Activated CD4-positive, alpha-beta memory T cell treated with anti-CD3 and anti-CD28 coated beads for 36 hours (primary cell): ENCODE measurements at regions not wholly inside any gene's neighbourhood (a gene's known extent, or its start where the extent isn't known, plus 50 kb on each side); places are given as distances from the start of the nearest gene placed in this dataset.
"Not testable (repeated sequence)": the region's sequence is repeated elsewhere in the genome, so short reads cannot be mapped to it uniquely, and the experiment has no call there.

Experiments used
- CTCF ChIA-PET: fragments of 350-600 bp; sonication (Branson Sonifier 250); formaldehyde crosslinking; loops from one replicate; lab custom pipeline; 2021; ENCODE audit warnings: antibody characterized with exemption, inconsistent platforms; lab: Charles Lee
- POLR2A ChIA-PET: fragments of 350-600 bp; sonication (Branson Sonifier 250); formaldehyde crosslinking; loops from one replicate; lab custom pipeline; 2021; ENCODE audit warnings: antibody characterized with exemption; lab: Charles Lee
- DNase-seq: peaks from one replicate; pipeline ENCODE4 v3.0.0-alpha.2; 2020
- H3K27ac Mint-ChIP-seq: one replicate; pipeline ENCODE4 v1.8.0; 2021; ENCODE audit warnings: mixed read lengths
- H3K27me3 Mint-ChIP-seq: one replicate; pipeline ENCODE4 v1.8.0; 2021; ENCODE audit warnings: mixed read lengths
- H3K36me3 Mint-ChIP-seq: one replicate; pipeline ENCODE4 v1.8.0; 2021; ENCODE audit warnings: mixed read lengths
- H3K4me1 Mint-ChIP-seq: one replicate; pipeline ENCODE4 v1.8.0; 2021; ENCODE audit warnings: low read depth, mixed read lengths
- H3K4me3 Mint-ChIP-seq: one replicate; pipeline ENCODE4 v1.8.0; 2021; ENCODE audit warnings: mild to moderate bottlenecking, mixed read lengths
- H3K9me3 Mint-ChIP-seq: one replicate; pipeline ENCODE4 v1.8.0; 2021; ENCODE audit warnings: mixed read lengths
- intact Hi-C: fragments of 100-400 bp; cut with micrococcal nuclease; formaldehyde crosslinking; loops from one replicate; pipeline ENCODE4 v1.15.1; 2023

- ChIA-PET CTCF (no interaction called here), POLR2A (no interaction called here)
- peaks cover 13% of the 10 kb centered on the region for H3K4me1 Mint-ChIP-seq
- H3K27me3 Mint-ChIP-seq = peaks cover 8% of the 10 kb centered on the region
- intact Hi-C loops = no loop called here
- no peaks in the 10 kb centered on the region for H3K9me3 Mint-ChIP-seq
- no peak overlapping the region for H3K27ac Mint-ChIP-seq
- no peaks in the 10 kb centered on the region for H3K36me3 Mint-ChIP-seq
- DNase-seq = no peak
- no peak overlapping the region for H3K4me3 Mint-ChIP-seq
Observed at GRCh38 chr3:72659188-72659587, 189.1 kb downstream of the SHQ1 start.

- Mint-ChIP-seq H3K4me3 (no peak overlapping the region), H3K4me1 (peaks cover 13% of the 10 kb centered on the region), H3K9me3 (no peaks in the 10 kb centered on the region), H3K27ac (no peak overlapping the region), H3K27me3 (peaks cover 8% of the 10 kb centered on the region), H3K36me3 (no peaks in the 10 kb centered on the region)
- ChIA-PET CTCF (interaction anchor here (1.7 kb wide), 1 partner anchor 7 kb away, joined by 13 read pairs; no protein-coding TSS in a partner anchor), POLR2A (no interaction called here)
- no peak for DNase-seq
- intact Hi-C loops = no loop called here
Observed at GRCh38 chr3:72658466-72659100, 189.7 kb downstream of the SHQ1 start.

- intact Hi-C loops = no loop called here
- H3K27me3 Mint-ChIP-seq = peaks cover 8% of the 10 kb centered on the region
- no peak overlapping the region for H3K27ac Mint-ChIP-seq
- H3K4me1 Mint-ChIP-seq = peaks cover 13% of the 10 kb centered on the region
- H3K9me3 Mint-ChIP-seq = no peaks in the 10 kb centered on the region
- ChIA-PET CTCF (interaction anchor here (1.7 kb wide), 1 partner anchor 8 kb away, joined by 13 read pairs; no protein-coding TSS in a partner anchor), POLR2A (no interaction called here)
- DNase-seq = peak; percentile 67
- H3K36me3 Mint-ChIP-seq = no peaks in the 10 kb centered on the region
- H3K4me3 Mint-ChIP-seq = no peak overlapping the region
Observed at GRCh38 chr3:72657666-72658065, 190.6 kb downstream of the SHQ1 start.

- Mint-ChIP-seq H3K36me3 (no peaks in the 10 kb centered on the region), H3K27me3 (peaks cover 8% of the 10 kb centered on the region), H3K9me3 (no peaks in the 10 kb centered on the region), H3K27ac (no peak overlapping the region), H3K4me1 (peaks cover 13% of the 10 kb centered on the region), H3K4me3 (no peak overlapping the region)
- no peak for DNase-seq
- intact Hi-C loops = no loop called here
- ChIA-PET CTCF (interaction anchor here (1.6 kb wide), 1 partner anchor 10 kb away, joined by 12 read pairs; no protein-coding TSS in a partner anchor), POLR2A (no interaction called here)
Observed at GRCh38 chr3:72655723-72656122, 192.5 kb downstream of the SHQ1 start.

GRCh38 chr3:72655131-72655551, 193.1 kb downstream of the SHQ1 start:
- intact Hi-C loops = no loop called here
- no peak for DNase-seq
- Mint-ChIP-seq H3K4me3 (no peak overlapping the region), H3K4me1 (peaks cover 13% of the 10 kb centered on the region), H3K36me3 (no peaks in the 10 kb centered on the region), H3K27ac (no peak overlapping the region), H3K27me3 (peaks cover 8% of the 10 kb centered on the region), H3K9me3 (no peaks in the 10 kb centered on the region)
- POLR2A ChIA-PET = no interaction called here
- CTCF ChIA-PET = interaction anchor here (1.6 kb wide), 1 partner anchor 11 kb away, joined by 12 read pairs; no protein-coding TSS in a partner anchor

GRCh38 chr3:72652395-72652794, 195.8 kb downstream of the SHQ1 start:
- DNase-seq = no peak
- H3K9me3 Mint-ChIP-seq = no peaks in the 10 kb centered on the region
- no peak overlapping the region for H3K4me3 Mint-ChIP-seq
- intact Hi-C loops = no loop called here
- CTCF ChIA-PET = interaction anchor here (2.8 kb wide), 1 partner anchor 14 kb away, joined by 17 read pairs; no protein-coding TSS in a partner anchor
- no peaks in the 10 kb centered on the region for H3K36me3 Mint-ChIP-seq
- POLR2A ChIA-PET = no interaction called here
- H3K4me1 Mint-ChIP-seq = peaks cover 2% of the 10 kb centered on the region
- H3K27me3 Mint-ChIP-seq = peaks cover 8% of the 10 kb centered on the region
- H3K27ac Mint-ChIP-seq = no peak overlapping the region

- intact Hi-C loops = no loop called here
- DNase-seq = no peak
- Mint-ChIP-seq H3K9me3 (no peaks in the 10 kb centered on the region), H3K36me3 (no peaks in the 10 kb centered on the region), H3K27ac (no peak overlapping the region), H3K4me1 (no peaks in the 10 kb centered on the region), H3K4me3 (no peak overlapping the region), H3K27me3 (peaks cover 8% of the 10 kb centered on the region)
- ChIA-PET CTCF (interaction anchor here (1.1 to 2.8 kb wide), 2 partner anchors 15 kb away, joined by 3 to 17 read pairs; no protein-coding TSS in a partner anchor), POLR2A (no interaction called here)
Observed at GRCh38 chr3:72651498-72651897, 196.7 kb downstream of the SHQ1 start.

- H3K36me3 Mint-ChIP-seq = no peaks in the 10 kb centered on the region
- H3K4me3 Mint-ChIP-seq = no peak overlapping the region
- peaks cover 2% of the 10 kb centered on the region for H3K27me3 Mint-ChIP-seq
- no peak for DNase-seq
- intact Hi-C loops = no loop called here
- H3K27ac Mint-ChIP-seq = no peak overlapping the region
- POLR2A ChIA-PET = no interaction called here
- no peaks in the 10 kb centered on the region for H3K4me1 Mint-ChIP-seq
- H3K9me3 Mint-ChIP-seq = no peaks in the 10 kb centered on the region
- CTCF ChIA-PET = interaction anchor here (1.3 kb wide), 1 partner anchor 176 kb away, joined by 3 read pairs; no protein-coding TSS in a partner anchor
Observed at GRCh38 chr3:72646263-72646662, 202.0 kb downstream of the SHQ1 start.

GRCh38 chr3:72643635-72644034, 204.6 kb downstream of the SHQ1 start:
- not testable (repeated sequence) for H3K36me3 Mint-ChIP-seq

GRCh38 chr3:72641684-72642083, 206.6 kb downstream of the SHQ1 start:
- POLR2A ChIA-PET = no interaction called here
- no peaks in the 10 kb centered on the region for H3K36me3 Mint-ChIP-seq
- H3K27ac Mint-ChIP-seq = no peak overlapping the region
- CTCF ChIA-PET = no interaction called here
- H3K4me1 Mint-ChIP-seq = no peaks in the 10 kb centered on the region
- peaks cover 6% of the 10 kb centered on the region for H3K27me3 Mint-ChIP-seq
- no peak for DNase-seq
- intact Hi-C loops = no loop called here
- H3K9me3 Mint-ChIP-seq = no peaks in the 10 kb centered on the region
- H3K4me3 Mint-ChIP-seq = no peak overlapping the region

More at GRCh38 chr3:72643635-72644034, 204.6 kb downstream of the SHQ1 start:
- H3K27me3 Mint-ChIP-seq, intact Hi-C loops, H3K27ac Mint-ChIP-seq, H3K4me3 Mint-ChIP-seq, POLR2A ChIA-PET, H3K9me3 Mint-ChIP-seq, H3K4me1 Mint-ChIP-seq, DNase-seq: not testable (repeated sequence)
- CTCF ChIA-PET = interaction anchor here (0.9 kb wide), 1 partner anchor 22 kb away, joined by 3 read pairs; no protein-coding TSS in a partner anchor

GRCh38 chr3:72641072-72641471, 207.2 kb downstream of the SHQ1 start:
- ChIA-PET CTCF (no interaction called here), POLR2A (no interaction called here)
- Mint-ChIP-seq H3K36me3 (no peaks in the 10 kb centered on the region), H3K9me3 (no peaks in the 10 kb centered on the region), H3K27ac (no peak overlapping the region), H3K4me3 (no peak overlapping the region), H3K4me1 (no peaks in the 10 kb centered on the region), H3K27me3 (peaks cover 6% of the 10 kb centered on the region)
- no peak for DNase-seq
- intact Hi-C loops = no loop called here

- peaks cover 4% of the 10 kb centered on the region for H3K27me3 Mint-ChIP-seq
- POLR2A ChIA-PET = no interaction called here
- peaks cover 2% of the 10 kb centered on the region for H3K9me3 Mint-ChIP-seq
- H3K4me1 Mint-ChIP-seq = peaks cover 31% of the 10 kb centered on the region
- H3K36me3 Mint-ChIP-seq = no peaks in the 10 kb centered on the region
- H3K4me3 Mint-ChIP-seq = no peak overlapping the region
- H3K27ac Mint-ChIP-seq = no peak overlapping the region
- DNase-seq = no peak
- CTCF ChIA-PET = interaction anchor here (1.4 kb wide), 1 partner anchor 29 kb away, joined by 5 read pairs; no protein-coding TSS in a partner anchor
- intact Hi-C loops = loop anchor here (10.0 kb wide), 1 partner anchor 682 kb away; no protein-coding TSS in a partner anchor
Observed at GRCh38 chr3:72636969-72637597, 211.2 kb downstream of the SHQ1 start.
